Fibroblast of lung (primary cell): ENCODE measurements at regions not wholly inside any gene's neighbourhood (a gene's known extent, or its start where the extent isn't known, plus 50 kb on each side); places are given as distances from the start of the nearest gene placed in this dataset.
"Not testable (repeated sequence)": the region's sequence is repeated elsewhere in the genome, so short reads cannot be mapped to it uniquely, and the experiment has no call there.

Source experiments
- DNase-seq, 2 donors: peaks; one replicate each; pipeline versions ENCODE4 v3.0.0 to v3.0.0-alpha.2; 2010; ENCODE audit warnings: low read depth in 2 of 2
- H2AFZ ChIP-seq: 2 replicates; pipeline ENCODE4 v1.5.1; 2012; ENCODE audit warnings: low read length, control low read depth, inconsistent platforms
- H3K27ac ChIP-seq: 2 replicates; pipeline ENCODE4 v1.5.1; 2011; ENCODE audit warnings: low read length, control low read depth; ENCODE audit not compliant: insufficient read depth
- H3K27me3 ChIP-seq: 2 replicates; pipeline ENCODE4 v1.5.1; 2011; ENCODE audit warnings: mild to moderate bottlenecking, low read length; ENCODE audit not compliant: control insufficient read depth, insufficient read depth
- H3K36me3 ChIP-seq: 2 replicates; pipeline ENCODE4 v1.5.1; 2011; ENCODE audit warnings: low read length; ENCODE audit not compliant: control insufficient read depth, insufficient read depth
- H3K4me1 ChIP-seq: 2 replicates; pipeline ENCODE4 v1.5.1; 2011; ENCODE audit warnings: low read length; ENCODE audit not compliant: control insufficient read depth, insufficient read depth; ENCODE audit errors: extremely low read depth
- H3K4me2 ChIP-seq: 2 replicates; pipeline ENCODE4 v1.5.1; 2011; ENCODE audit warnings: low read length, control low read depth; ENCODE audit not compliant: insufficient read depth; ENCODE audit errors: extremely low read depth
- H3K4me3 ChIP-seq, 4 experiments: fragments of 200-600 bp in 1 of 4; sonication (generic) in 1 of 4; replicated peaks in 1 of 4; 2 replicates each; pipeline ENCODE4 v1.5.1; 2011 to 2016; ENCODE audit warnings: low read length in 4 of 4, low read depth in 3 of 4, mild to moderate bottlenecking in 3 of 4, control low read depth in 2 of 4, inconsistent platforms in 1 of 4, mixed read lengths in 1 of 4; ENCODE audit not compliant: insufficient read depth in 1 of 4; ENCODE audit errors: control extremely low read depth in 1 of 4
- H3K79me2 ChIP-seq: 2 replicates; pipeline ENCODE4 v1.5.1; 2012; ENCODE audit warnings: mild to moderate bottlenecking, low read length, inconsistent platforms; ENCODE audit not compliant: control insufficient read depth, insufficient read depth
- H3K9ac ChIP-seq: 2 replicates; pipeline ENCODE4 v1.5.1; 2011; ENCODE audit warnings: mild to moderate bottlenecking, low read length, control low read depth; ENCODE audit not compliant: insufficient read depth
- H3K9me3 ChIP-seq: 2 replicates; pipeline ENCODE4 v1.5.1; 2012; ENCODE audit warnings: low read depth, low read length; ENCODE audit not compliant: control insufficient read depth, insufficient read depth
- H4K20me1 ChIP-seq: 2 replicates; pipeline ENCODE4 v1.5.1; 2011; ENCODE audit warnings: low read length; ENCODE audit not compliant: control insufficient read depth, insufficient read depth; ENCODE audit errors: extremely low read depth
- EZH2 ChIP-seq: IDR thresholded peaks from 2 replicates; pipeline ENCODE4 v1.5.1; 2012; ENCODE audit warnings: low read length, control low read depth, mild to moderate bottlenecking; ENCODE audit errors: missing control alignments
- TF ChIP-seq, protein P1 (sequence below), 2 donors: IDR thresholded peaks in 1 of 2; conservative IDR thresholded peaks in 1 of 2; 1 replicate in 1 of 2; 2 replicates in 1 of 2; pipeline ENCODE4 v1.5.1; 2011 to 2012; ENCODE audit warnings: low read length in 2 of 2, control low read depth in 1 of 2, inconsistent platforms in 1 of 2, low read depth in 1 of 2, mild to moderate bottlenecking in 1 of 2

DNA sequence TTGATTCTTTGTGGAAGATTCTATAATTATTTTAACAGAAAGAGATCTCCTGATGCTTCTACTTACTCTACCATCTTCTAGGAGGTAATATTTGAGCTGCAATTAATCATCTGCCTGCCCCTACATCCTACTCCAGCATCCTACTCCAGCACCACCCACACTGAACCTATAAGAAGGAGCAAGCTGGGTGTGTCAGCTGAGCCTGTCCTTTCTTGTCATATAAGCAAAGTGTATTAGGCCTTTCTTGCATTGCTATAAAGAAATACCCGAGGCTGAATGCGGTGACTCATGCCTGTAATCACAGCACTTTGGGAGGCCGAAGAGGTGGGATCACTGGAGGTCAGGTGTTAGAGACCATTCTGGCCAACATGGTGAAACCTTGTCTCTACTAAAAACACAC is 84.2 kb upstream of the ARG1 start:
- TF ChIP-seq EZH2, result no peak
- TF ChIP-seq, protein P1, sequence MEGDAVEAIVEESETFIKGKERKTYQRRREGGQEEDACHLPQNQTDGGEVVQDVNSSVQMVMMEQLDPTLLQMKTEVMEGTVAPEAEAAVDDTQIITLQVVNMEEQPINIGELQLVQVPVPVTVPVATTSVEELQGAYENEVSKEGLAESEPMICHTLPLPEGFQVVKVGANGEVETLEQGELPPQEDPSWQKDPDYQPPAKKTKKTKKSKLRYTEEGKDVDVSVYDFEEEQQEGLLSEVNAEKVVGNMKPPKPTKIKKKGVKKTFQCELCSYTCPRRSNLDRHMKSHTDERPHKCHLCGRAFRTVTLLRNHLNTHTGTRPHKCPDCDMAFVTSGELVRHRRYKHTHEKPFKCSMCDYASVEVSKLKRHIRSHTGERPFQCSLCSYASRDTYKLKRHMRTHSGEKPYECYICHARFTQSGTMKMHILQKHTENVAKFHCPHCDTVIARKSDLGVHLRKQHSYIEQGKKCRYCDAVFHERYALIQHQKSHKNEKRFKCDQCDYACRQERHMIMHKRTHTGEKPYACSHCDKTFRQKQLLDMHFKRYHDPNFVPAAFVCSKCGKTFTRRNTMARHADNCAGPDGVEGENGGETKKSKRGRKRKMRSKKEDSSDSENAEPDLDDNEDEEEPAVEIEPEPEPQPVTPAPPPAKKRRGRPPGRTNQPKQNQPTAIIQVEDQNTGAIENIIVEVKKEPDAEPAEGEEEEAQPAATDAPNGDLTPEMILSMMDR (conservative IDR thresholded peaks at IDR 0.05 in 1 of 2, IDR thresholded peaks at IDR 0.05 in 1 of 2; ENCODE audit: low read depth in 1 of 2, low read length in 2 of 2), result no peak
- Histone ChIP-seq H3K9me3 (no peaks in the 10 kb centered on the region), H3K79me2 (no peaks in the 10 kb centered on the region), H3K27ac (no peak overlapping the region), H4K20me1 (no peaks in the 10 kb centered on the region), H3K36me3 (no peaks in the 10 kb centered on the region), H2AFZ (no peak overlapping the region), H3K9ac (no peak overlapping the region), H3K4me1 (no peaks in the 10 kb centered on the region), H3K27me3 (no peaks in the 10 kb centered on the region), H3K4me2 (no peak overlapping the region), H3K4me3 (no peak overlapping the region)
- peak in 1 of 2 donors; percentile 2 for DNase-seq

DNA sequence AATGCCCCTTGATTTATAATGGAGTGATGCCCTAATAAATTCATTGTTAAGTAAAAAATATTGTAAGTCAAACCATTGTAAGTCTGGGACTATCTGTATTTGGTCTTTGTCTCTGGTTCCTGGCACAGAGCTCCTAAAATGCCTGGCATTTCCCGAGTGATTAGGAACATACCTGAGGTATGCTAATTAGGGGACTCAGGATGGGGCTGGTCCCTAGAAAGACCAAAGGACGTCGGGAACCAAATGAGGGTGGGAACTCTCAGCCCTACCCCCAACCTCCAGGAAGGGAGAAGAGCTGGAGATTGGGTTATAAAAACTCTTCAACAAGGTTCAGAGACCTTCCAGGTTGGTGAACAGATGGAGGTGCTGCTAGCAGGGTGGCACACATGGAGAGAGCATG is 82.6 kb upstream of the ARG1 start:
- DNase-seq, result no peak
- Histone ChIP-seq H3K27ac (no peak overlapping the region), H3K27me3 (no peaks in the 10 kb centered on the region), H3K36me3 (no peaks in the 10 kb centered on the region), H3K4me1 (no peaks in the 10 kb centered on the region), H3K4me2 (no peak overlapping the region), H3K9ac (no peak overlapping the region), H4K20me1 (no peaks in the 10 kb centered on the region), H2AFZ (no peak overlapping the region), H3K4me3 (no peak overlapping the region), H3K79me2 (no peaks in the 10 kb centered on the region), H3K9me3 (no peaks in the 10 kb centered on the region)
- no peak for TF ChIP-seq EZH2
- TF ChIP-seq, protein P1 (conservative IDR thresholded peaks at IDR 0.05 in 1 of 2, IDR thresholded peaks at IDR 0.05 in 1 of 2; ENCODE audit: low read depth in 1 of 2, low read length in 2 of 2), result no peak

DNA sequence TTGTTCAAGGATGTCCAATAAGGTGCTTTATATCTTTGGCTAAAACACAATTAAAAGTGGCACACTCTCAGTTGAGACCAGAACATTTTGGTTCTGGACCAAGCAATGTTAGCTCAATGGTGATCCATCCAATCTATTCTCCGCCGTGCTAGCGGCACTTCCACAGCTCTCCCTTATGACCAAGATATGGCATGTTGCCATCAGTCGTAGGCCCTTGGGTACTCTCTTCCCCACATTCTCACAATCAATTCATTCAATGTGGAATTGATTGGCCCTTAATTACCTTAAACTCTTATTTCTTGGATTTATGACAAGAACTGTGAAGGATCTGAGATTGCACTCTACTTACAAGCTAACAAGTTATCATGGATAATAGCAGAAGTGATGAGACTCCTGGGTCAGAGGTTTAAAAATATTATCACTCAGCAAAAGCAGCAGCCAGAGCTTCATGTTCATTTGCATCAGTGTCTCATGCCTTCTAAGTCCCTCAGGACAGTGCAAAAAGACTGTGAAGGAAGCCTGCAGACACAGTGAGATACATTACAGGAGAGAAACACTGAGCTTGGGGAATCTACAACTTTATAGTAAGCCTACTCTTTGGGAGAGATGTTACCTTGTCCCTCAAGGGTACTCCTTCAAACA is 80.0 kb upstream of the ARG1 start:
- no peaks in the 10 kb centered on the region for H3K9me3 ChIP-seq
- H3K9ac ChIP-seq, result no peak overlapping the region
- no peak overlapping the region for H3K4me3 ChIP-seq
- no peaks in the 10 kb centered on the region for H3K27me3 ChIP-seq
- H2AFZ ChIP-seq, result no peak overlapping the region
- no peak overlapping the region for H3K4me2 ChIP-seq
- DNase-seq, result no peak
- H3K4me1 ChIP-seq, result no peaks in the 10 kb centered on the region
- no peaks in the 10 kb centered on the region for H3K36me3 ChIP-seq
- no peak overlapping the region for H3K27ac ChIP-seq
- TF ChIP-seq, protein P1 (conservative IDR thresholded peaks at IDR 0.05 in 1 of 2, IDR thresholded peaks at IDR 0.05 in 1 of 2; ENCODE audit: low read depth in 1 of 2, low read length in 2 of 2), result no peak
- TF ChIP-seq EZH2, result no peak
- no peaks in the 10 kb centered on the region for H4K20me1 ChIP-seq
- H3K79me2 ChIP-seq, result no peaks in the 10 kb centered on the region

DNA sequence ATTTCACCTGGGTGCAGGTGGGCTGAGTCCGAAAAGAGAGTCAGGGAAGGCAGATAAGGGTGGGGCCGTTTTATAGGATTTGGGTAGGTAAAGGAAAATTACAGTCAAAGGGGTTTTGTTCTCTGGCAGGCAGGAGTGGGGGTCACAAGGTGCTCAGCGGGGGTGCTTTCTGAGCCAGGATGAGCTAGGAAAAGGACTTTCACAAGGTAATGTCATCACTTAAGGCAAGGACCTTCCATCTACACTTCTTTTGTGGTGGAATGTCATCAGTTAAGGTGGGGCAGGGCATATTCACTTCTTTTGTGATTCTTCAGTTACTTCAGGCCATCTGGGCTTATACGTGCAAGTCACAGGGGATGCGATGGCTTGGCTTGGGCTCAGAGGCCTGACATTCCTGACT is 68.6 kb upstream of the ARG1 start:
- H3K4me2 ChIP-seq, H3K27ac ChIP-seq, H3K36me3 ChIP-seq, H3K4me1 ChIP-seq, H3K9ac ChIP-seq, H3K27me3 ChIP-seq, H4K20me1 ChIP-seq, H2AFZ ChIP-seq, H3K79me2 ChIP-seq, H3K4me3 ChIP-seq, H3K9me3 ChIP-seq, DNase-seq: not testable (repeated sequence)
